ENCODE measurements at regions not wholly inside any gene's neighbourhood (a gene's known extent, or its start where the extent isn't known, plus 50 kb on each side); places are given as distances from the start of the nearest gene placed in this dataset.

- TF ChIP-seq CTCF (conservative IDR thresholded peaks at IDR 0.05 in 1 of 2, IDR thresholded peaks at IDR 0.05 in 1 of 2; ENCODE audit: extremely low read depth in 1 of 2, insufficient read depth in 1 of 2, low read depth in 1 of 2, low read length in 2 of 2) = no peak
- TF ChIP-seq EZH2 (IDR thresholded peaks at IDR 0.05; ENCODE audit: borderline replicate concordance, low read length) = no peak
These were observed 207.5 kb downstream of the ETS1 start for GRCh38 chr11:128379587-128380580.
